GM19035 (cell line): ENCODE measurements at regions not wholly inside any gene's neighbourhood (a gene's known extent, or its start where the extent isn't known, plus 50 kb on each side); places are given as distances from the start of the nearest gene placed in this dataset.

Source experiments
- ATAC-seq: cut with Tn5 transposase; IDR thresholded peaks from one replicate; pipeline ENCODE4 v1.9.1; 2021; ENCODE audit not compliant: unreplicated experiment

DNA sequence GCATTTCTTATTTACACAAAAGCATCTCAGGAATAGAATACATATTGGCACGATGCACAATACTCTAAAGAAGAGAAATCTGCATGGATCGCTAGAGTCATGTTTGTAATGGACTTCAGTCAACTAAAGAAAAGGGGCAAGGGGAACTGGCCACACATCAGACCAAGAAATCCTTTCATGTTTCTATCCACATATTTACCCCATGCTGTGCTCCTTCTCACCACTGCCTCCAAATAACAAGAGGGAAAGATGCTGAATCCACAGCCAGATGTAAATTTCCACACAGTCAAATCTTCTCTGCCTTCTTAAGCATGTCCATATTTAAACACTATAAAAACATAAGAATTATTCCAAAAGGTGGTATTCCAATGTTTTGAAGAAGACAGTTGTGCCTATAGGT lies 67.6 kb downstream of the COX18 start:
- ATAC-seq: no peak

DNA sequence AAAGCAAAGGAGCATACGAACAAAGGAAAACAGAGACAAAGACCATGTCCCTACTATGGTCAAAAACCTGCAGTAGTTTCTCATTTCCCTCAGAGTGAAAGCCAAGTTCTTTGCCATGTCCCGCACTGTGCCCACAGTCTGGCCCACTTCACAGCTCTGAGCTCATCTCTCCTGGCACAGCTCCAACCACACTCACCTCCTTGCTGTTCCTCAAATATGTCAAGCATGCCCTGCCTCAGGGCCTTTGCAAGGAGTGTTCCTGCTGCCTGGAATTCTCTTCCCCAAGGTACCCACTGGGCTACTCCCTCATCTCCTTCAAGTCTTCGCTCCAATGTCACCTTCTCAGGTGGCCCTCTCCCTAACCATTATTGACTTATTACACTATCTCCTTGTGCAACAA lies 72.1 kb downstream of the COX18 start:
- ATAC-seq: no peak

DNA sequence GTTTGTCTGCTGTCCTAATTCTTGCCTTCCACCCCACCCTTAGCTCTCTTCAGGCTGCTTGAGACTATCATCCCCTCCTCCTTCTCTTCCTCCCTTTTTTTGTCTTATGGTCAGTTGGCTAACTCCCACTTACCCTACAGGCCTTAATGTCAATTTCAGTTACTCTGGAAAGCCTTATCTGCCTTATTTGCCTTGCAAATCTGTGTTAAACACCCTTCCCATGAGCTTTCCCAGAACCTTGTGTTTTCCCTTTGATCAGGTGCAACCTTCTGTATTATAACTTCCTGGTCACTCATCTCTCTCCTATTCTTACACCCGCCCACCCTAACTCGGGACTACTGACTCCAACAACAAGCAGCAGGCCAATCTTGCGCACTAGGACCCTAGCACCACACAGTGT lies 74.8 kb downstream of the COX18 start:
- ATAC-seq: no peak

DNA sequence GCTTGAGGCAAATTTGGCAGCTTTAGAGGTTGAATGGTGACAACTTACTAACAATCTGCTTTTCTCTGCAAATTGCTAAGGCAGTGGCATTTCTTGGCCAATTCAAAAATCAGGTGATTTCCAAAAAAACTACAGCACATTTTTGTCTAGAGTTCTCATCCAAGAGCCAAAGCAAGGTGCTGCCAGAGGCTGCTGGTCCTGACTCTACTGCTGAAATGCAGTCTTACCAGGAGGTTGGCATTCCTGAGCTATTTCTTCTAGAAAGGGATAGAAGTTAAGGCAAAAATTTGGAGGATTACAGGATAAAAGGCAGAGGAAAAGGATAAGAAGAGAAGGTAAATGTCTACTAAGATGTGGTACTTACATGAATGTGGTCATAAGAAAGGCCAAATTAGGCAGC lies 75.6 kb downstream of the COX18 start:
- no peak for ATAC-seq

DNA sequence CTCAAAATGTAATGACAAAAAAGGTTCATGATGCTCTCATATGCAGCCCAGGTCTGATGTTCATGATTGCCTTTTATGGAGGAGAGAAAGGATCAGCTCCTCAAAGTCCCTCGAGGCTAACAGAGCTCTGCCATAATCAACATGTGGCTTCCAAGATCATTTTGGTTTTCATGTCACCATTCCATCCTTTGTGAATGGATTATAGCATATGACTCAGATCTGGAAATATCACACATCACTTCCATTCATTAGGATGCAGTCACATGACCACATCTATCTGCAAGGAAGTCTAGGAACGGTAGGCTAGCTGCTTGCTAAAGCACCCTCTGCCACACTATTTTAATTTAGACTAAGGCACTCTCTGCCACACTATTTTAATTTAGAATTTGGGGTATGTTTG lies 77.6 kb downstream of the COX18 start:
- no peak for ATAC-seq

DNA sequence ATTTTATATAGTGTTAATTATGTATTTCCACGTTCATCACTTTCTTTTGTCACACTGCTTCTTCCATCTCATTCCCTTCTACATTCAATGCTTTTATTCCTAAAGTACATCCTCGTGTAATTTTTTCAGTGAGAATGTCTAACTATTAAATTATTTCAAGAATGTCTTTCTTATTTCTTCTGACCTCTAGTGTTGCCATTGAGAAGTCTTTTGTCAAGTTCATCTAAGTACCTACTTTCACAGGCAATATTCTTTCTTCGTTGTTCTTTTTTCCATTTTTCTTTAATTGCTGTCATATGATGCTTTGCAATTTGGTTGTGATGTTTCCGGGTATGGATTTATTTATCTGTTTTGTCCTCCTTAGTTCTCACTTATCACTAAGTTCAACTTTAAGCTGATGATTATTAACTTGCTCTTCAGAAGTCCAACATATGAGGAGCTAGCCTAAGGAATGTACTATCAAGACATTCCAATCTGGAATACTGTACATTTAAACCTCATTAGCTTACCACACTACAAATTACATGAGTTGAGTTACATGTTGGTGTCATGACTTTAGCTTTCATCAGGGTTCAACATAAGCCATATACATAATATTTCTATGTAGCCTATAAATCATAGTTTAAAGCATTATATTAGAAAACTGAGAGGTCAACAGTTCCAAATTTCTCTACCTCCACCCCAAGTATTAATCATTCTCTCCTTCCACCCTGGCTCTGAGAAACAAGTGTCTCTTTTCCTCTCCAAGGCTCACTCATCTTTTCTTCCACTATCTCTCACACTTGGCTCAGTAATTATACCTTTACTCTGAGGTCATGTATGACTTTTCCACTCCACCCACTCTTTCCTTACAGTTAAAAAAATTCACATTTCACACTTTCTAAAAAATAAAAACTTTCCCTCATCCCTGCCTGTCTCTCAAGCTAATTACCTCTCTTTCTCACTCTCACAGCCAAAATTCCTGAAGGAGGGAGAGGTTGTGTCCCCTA lies 81.5 kb downstream of the COX18 start:
- no peak for ATAC-seq

DNA sequence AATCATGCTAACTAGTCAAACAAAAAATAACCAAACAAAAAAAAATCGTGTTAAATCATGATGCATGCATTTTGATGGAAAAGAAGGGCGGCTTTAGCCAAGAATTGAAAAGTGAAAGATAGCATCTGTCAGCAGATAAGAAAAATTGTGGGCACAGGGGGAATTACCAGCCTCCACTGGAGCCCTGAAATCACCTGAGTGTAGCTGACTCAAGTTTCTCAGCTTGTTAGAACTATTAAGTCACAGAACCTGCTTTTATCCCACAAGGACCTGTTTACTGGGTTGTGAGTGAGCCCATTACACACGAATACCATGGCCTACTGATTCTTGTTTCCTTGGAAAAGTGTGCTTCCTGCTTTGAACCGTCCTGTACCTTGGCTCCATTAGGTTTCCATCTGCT lies 85.2 kb downstream of the COX18 start:
- ATAC-seq: no peak

DNA sequence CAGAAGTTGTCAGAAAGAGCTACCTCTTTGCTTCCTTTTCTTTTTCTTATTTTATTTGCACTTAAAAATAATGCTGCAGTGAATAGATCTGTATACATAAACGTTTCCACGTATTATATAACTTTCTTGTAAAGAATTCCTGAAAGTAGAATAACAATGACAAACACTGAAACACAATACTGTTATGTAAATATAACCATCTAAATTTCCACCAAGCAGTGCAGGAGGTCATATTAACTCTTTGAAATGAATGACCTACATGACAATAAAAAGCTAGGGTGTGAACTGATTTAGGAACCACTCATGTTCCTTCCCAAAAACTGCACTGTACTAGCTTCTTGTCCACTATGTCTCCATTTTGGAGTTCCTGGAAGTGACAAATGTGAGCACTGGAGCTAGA lies 85.8 kb downstream of the COX18 start:
- ATAC-seq: no peak

DNA sequence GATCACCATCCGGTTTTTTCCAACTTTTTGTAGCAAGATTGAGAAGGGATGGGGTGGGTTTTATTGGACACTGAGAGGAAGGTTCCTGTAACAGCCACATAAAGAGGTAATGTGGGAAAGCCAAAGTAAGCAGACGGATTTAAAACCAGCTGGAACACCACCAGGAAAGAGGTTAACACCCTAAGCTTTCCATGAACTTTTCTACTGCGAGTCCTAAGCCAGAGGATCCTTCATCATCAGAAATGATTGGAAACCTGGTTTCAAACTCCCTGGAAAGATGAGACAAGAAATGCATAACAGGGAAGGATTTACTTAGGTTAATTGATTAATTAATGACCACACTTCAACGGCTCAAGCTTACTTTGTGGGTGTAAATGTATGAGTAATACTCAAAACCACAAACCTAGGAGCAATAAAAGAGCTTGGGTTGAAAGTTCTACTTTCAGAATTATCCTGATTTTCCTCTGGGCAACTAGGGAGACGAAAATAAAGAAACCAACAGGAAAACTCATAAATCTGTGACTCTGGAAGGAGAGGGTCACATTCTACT lies 91.5 kb downstream of the COX18 start:
- ATAC-seq: no peak

DNA sequence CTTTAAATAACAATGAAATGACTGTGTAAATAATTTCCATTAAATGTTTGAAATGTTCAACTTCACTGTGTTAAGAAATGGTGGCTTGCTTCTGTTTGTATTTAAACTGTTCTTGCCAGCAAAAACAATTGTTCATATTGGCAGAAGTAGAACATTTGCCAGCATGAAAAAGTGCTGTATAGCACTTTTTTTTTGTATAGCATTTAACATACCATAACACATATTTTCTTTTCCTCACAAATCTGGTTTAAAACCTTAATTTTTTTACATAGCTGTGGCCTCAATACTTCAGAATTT lies 94.1 kb downstream of the COX18 start:
- no peak for ATAC-seq

DNA sequence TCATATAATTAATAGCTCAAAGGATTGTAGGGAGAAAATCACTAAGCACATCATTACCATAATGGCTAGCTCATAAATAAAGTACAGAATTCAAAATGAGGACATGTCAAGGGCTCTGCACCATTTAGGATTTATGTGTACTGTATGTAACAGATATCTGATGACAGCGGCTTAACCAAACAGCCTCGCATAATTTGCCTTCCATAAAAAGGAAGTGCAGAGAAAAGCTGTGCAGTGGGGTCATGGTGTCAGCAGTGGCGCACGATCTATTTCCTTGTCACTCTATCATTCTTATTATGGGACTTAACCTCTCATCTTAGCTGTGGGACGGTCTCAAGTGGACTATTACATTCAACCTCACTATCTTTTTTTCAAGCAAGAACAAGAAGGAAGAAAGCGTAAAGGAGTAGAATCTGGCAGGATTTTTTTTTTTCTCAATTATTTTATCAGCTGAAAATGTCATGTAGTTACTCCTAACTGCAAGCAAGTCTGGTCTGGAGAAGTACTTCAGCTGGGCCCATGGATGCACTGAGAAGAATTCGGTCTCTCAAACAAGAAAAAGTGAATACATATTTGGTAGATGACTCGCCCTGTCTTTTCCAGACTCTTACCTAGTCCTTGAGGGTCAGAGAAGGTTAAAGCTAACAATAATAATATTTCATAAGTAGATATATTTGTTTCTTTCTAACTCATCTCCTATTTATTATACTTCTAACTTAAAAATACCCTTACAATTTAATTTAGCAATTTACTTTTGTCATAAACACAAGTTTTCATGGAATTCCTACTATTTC lies 94.6 kb downstream of the COX18 start:
- no peak for ATAC-seq

DNA sequence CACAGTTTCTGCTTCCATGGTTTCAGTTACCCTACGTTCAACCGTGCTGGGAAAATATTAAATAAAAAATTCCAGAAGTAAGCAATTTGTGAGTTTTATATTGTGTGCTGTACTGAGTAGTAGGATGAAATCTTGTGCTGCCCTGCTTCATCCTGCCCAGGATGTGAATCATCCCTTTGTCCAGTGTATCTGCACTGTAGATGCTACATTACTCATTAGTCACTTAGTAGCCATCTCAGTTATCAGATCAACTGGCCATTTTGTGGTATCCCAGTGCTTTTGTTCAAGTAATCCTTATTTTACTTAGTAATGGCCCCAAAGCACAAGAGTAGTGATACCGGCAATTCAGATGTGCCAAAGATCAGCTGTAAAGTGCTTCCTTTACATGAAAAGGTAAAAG lies 97.9 kb downstream of the COX18 start:
- no peak for ATAC-seq

DNA sequence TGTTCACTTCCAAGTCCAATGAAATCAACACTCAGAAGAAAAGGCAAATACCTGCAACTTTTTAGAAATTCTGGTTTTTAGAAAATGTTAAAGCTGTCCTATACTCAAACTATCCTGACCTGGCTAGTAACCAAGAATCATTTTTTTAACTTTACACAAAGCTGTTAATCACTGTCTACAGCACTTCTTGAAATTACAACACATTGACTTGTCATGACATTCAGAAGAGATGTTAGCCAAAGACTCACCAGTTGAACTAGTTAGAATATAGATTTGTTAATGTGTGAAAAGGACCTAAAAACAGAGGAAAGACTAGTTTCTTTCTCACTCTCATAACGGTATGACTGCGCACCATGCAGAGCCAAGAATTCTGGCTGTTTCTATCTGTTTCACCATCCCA lies 98.8 kb downstream of the COX18 start:
- no peak for ATAC-seq

DNA sequence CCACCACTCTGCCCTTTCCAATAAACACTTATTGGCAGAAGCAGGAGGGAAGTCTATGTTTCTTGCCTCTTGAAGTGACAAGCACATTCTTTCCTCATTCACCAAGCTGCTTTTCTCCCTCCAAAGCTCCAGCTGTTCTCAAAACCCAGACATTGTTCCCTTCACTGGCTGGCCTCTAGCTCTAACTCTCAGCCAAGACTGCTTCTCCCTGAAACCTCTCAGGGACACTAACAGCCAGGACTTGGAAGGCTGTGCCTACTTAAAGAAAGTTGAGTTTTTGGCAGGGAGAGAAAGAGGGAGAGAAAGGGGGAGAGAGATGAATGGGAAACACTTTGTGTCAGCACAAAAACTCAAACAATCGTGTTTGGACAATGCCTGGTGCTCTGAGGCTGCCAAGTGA lies 99.5 kb downstream of the COX18 start:
- no peak for ATAC-seq

DNA sequence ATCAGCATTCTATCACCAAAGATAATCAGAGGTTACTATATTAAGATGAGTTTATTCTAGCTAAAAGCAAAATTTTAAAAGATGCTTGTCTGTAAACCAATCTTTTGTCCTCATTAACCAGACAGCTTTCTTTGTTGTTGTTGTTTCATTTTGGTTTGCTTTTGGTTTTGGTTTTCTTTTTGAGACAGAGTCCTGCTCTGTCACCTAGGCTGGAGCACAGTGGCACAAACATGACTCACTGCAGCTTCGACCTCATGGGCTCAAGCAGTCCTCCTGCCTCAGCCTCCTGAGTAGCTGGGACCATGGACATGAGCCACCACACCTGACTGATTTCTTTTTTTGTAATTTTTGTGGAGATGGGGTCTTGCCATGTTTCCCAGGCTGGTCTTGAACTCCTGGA lies 102.9 kb downstream of the COX18 start:
- peak; percentile 90 for ATAC-seq

DNA sequence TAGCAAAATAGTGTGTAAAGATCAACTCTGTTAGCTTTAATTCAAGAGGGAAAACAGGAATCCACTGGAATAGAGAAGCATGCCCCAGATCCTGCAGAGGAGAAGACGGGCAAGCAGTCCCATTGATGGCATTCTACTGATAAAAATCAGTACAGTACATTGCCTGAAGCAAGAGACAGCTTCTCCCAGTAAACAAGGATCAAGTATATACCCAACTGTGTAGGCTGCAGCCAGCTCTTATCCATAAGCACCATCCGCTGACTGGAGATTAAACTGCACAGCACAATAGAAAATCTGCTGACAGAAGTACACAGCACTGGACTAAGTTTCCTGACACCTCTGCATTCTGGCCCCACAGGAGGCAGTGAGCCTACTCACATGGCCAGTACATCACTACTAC lies 110.1 kb downstream of the COX18 start:
- no peak for ATAC-seq

DNA sequence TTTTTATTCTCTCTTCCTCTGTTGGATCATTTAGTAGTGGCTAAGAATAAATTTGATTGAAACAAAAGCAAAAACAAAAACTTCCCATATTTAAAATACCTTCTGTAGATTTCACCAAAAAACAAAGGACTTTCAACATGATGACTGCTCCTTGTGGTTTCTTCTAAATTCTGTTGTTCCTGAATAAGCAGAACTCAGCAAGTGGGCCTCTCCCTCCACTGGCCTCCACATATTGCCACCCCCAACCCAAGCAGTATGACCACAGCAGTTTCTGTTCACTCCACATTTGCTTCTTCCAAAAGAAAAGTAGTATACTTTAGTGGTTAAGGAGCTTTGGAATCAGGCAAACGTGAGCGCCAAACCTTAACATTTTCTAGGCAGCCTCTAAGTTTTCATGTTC lies 114.7 kb downstream of the COX18 start:
- no peak for ATAC-seq

DNA sequence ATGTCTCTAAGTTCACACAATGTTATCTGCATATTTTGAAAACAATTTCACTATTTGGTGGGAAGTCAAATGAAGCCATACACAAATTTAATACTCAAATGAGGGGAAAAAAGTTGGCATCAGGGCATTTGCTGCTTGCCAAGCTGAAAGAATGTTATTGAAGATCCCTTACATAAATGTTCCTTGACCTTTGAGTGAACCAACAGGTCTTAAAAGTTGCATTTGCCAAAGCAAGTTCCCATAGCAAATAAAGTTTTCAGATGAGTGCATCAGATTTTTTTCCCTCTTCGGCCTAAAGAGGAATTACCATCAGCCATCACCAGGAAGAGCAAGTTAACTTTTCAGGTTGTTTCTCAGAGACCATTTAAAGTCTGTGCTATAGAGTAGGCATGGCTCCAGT lies 115.9 kb downstream of the COX18 start:
- no peak for ATAC-seq

DNA sequence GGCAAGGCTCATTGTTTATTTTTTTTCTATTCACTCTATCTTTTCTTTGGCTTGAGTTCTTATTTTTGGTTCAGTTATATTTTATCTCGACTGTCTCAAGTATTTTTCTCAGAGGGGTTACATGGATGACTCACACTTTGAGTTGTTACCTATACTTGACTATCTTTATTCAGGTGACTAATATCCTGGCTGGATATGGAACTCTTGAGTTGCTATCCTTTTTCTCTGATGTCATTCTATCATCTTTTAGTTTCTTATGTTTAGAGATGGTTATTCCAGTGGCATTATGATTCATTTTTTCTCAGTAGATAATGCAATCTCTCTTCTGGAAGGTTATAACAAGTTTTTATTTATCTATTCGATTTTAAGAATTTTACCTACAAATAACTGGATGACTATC lies 117.9 kb downstream of the COX18 start:
- ATAC-seq: no peak

DNA sequence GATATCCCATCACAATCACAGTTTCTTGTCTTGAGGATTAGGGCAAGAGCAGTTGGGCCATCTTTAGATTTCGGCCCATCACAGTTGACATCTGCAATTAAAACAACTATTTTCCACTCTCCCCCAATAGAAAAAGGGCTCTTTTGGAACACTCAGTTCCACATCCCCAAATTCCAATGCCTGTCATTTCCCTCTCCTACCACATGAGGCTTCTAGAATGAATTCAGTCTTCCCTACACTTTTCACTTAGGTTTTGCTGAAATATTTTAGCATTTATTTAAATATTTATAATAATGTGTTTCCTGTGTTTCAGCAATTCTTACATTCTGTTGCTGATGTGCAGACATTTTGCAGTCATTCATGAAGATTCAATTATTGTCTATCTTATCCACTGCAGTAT lies 118.4 kb downstream of the COX18 start:
- no peak for ATAC-seq

DNA sequence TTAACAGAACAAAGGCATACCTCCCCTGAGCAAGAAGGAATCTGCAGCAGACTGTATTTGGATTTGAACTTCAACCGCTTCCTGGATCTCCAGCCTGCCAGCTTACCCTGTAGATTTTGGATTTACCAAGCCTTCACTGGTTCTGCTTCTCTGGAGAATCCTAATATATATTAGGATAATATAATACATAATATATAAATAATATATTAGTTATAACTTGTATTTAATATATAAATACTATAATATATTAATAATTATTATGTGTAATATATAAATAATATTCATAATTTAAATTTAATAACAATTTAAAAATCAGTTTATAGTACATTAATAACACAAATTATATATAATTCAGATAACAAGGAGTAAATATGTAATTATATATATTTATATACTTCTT lies 121.4 kb downstream of the COX18 start:
- no peak for ATAC-seq

DNA sequence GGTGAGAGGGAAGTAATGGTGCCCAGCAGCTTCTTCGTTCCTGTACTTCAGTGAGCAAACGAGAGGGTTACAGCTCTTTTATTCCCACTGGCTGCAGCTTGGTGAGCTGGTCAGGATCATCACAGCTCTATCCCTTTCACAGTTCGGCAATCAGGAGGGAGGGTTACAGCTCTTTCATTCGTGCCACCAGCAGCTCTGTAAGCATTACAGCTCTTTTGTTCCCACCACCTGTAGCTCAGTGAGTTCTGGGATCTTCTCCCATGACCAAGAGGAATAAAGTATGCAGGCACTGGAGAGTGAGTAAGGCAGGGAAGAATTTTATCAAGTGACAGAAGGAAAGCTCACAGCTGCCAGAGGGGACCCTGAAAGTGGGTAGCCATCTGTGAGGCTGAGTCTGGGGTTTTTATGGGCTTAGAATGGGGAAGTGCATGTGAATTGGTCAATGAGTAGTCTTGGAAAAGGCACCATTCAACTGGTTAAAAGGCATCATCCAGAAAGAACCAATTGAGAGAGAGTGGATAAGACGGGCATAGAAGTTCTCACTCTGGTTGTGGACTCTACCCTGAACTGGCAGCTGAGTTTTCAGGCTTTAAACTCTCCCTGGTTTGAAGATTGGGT lies 123.7 kb downstream of the COX18 start:
- no peak for ATAC-seq
